HG03342 (cell line): ENCODE measurements at regions not wholly inside any gene's neighbourhood (a gene's known extent, or its start where the extent isn't known, plus 50 kb on each side); places are given as distances from the start of the nearest gene placed in this dataset.

Experiments
- ATAC-seq: cut with Tn5 transposase; IDR thresholded peaks from one replicate; pipeline ENCODE4 v1.9.1; 2021; ENCODE audit warnings: mild to moderate bottlenecking, moderate library complexity; ENCODE audit not compliant: unreplicated experiment

DNA sequence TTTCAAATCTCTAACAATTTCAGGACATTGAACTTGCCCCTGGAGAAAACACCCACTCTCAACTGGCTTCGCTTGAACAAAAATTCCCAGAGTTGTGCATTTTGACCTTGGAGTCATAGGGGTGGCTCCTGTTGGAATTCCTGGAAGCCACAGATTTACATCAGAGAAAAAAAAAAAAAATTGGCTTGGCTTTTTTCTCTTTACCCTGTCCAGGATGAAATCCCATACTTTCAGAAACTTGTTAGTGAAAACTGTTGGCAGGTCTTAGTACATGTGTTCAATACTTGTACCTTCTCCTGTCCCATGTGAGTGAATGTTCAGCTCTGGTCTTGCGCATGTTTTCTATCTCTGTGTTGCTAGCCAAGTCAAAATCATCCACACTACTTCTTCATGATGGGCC lies 228.8 kb downstream of the TGFB2 start:
- no peak for ATAC-seq

DNA sequence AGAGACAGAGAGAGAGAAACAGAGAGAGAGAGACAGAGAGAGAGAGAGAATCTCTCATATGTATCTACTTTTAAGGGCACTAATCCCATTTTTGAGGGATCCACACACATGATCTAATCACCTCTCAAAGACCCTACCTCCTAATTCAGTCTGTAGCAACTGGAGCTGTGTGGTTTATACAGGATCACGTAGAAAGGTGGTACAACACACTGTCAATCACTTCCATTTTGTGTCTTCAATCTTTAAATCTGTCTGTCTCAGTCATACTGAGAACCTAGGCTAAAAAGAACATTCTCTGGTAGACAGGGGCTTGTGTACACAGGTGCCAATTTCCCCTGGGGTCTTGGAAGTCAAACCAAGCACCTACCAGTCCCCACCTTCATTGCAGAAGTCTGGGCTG lies 229.9 kb downstream of the TGFB2 start:
- ATAC-seq: no peak

DNA sequence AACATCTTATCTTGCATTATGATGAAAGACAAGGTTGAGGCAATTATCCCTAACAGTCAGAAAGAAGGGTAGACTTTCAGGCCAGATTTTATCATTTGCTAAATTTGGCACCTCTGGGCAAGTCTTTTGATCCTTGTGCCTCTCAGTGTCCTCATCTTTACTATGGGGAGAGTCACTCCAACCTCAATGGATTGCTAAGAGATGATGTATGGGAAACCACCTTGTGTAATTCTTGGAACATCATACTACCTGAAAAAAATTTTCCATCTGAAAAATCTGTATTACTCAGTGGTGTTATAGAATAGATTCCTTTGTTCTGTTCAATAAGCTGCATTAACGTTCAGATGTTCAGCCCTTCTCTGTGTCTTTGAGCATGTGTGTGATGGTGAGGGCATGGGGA lies 230.7 kb downstream of the TGFB2 start:
- ATAC-seq: no peak

DNA sequence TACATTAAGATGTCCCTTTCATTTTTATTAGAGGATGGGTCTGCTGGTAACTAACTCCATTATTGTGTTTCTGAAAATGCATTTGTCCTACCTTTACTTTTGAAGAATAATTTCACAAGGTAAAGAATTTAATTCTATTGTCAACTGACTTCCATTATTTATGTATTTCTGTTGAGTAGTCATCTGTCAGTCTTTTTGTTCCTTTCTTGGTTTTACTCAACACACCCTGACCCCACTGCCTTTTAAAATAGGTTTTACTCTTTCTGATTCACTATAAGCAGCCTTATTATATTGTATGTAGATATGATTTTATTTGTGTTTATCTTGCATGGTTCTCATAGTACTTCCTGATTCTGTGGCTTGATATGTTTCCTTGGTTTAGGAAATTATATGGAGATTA lies 237.5 kb downstream of the TGFB2 start:
- ATAC-seq: no peak

DNA sequence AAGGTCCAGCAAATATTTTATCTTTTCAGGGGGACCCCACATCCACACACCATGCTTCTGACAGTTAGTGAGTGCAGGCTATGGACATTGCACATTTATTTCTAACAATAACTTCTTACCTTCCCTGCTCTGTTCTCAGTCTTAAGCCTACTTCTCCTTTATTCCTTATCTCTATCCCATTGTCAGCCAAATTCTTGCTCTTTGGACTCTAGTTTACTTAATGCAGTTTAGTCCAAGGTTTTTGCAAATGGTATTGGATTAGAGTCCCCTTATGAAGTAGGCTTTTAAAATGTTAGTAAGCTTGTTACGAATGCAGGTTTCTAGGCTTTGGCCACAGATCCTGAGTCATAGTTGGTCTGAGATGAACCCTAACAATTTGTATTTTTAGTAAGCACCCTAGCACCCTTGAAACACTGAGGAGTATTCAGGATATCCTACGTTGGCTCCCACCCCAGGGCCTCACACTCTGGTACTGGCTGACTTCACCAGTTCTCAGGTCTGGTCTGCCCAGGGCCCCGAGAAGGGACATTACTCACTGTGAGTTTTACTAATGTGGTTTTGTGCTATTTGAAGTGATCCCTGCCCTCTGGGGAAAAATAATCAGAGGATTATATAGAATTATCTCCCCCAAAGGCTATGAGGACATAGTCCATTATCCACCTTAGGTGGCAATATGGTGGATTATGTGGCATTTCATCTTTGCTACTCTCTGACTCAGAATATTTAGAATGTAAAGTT lies 239.5 kb downstream of the TGFB2 start:
- ATAC-seq: no peak

DNA sequence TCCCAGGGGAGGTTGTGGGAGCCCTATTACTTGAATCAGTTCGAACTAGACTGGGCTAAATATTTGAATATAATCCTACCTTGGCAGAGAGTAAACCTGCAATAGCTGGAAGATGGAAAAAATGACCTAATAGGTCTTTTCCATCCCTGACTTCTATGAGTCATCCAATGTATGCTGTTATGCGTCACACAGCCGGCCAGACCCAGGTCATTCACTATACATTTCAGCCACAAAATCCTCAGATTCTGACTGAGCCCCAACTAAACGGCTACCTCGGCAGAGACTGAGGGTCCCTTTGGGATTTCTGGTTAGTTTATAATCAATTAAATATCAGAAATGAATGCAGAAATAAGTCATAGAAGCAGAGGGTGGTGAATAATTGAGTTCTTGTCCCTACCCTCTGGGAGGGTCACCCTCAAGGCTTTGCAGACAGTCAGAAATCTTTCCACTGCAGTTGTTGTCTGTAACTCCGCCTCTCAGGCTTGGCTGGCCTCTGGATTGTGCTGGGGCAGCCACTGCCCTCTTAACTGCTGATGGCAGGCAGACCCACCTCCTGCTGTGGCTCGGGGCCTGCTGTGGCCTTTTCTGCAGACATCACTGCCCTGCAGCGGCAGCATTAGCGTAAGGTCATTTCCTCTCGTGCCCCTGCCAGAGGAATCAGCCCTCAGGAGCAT lies 240.5 kb downstream of the TGFB2 start:
- ATAC-seq: no peak

DNA sequence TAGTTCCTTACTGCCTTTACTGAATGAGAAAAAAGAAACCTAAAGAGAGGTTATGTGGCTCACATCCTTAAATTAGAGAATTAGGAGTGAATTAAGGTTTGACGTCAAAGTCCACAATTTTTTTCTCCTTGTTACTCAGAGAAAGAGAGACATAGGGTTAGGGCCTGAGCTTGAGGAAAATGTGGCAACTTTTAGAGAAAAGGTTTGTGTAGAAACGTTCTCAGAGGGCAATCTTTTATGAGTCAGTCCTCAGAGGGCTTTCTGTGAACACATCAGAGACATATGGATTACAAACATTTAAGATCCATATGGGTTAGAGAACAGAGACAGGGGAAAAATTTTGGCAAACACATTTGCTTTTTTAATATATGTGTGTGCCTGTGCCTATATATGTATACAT lies 242.8 kb downstream of the TGFB2 start:
- ATAC-seq: no peak

DNA sequence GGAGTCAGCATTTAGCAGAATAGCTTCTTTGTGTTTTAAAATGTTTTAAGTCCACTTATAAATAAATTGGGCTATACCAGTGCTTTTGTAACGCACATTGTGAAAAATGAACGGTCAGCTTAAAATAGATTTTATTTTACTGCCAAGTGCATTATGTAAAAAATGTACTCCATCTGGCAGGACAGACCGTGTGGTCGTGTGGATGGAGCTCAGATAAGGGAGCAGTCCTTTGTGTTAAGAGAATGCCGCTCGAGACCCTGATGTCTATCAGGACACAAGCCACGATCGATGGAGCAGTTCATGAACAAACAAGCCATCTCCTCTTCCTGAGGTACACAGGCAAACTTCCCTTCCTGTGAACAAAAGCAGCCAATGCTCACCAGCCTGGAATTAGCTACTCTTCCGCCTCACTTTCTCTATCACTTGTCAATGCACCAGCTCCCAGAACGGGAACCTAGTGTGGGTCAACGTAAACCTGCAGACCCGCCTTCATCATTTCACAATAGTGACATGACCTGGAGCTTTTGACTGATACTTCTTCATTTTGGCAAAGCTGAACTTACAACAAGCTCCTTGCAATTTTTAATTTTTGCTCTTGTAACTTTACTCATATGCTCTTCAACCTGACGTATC lies 243.5 kb downstream of the TGFB2 start:
- no peak for ATAC-seq

DNA sequence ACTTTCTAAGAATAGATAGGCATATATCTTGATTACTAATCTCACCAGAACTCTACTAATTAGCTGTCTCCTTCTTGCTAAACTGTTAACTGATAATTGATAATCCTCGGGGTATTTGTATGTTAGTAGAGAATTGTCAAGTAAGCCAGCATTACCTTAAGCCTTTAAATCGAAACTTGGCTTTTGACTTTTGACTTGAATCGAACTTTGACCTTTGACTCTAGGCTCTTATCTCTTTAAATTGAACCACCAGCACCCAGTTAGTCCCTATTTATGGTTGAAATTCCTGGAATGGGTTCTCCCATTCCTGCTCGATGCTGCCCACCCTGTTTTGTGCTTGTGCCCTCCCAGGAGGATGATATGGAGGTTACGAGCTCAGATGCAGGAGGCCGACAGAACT lies 244.4 kb downstream of the TGFB2 start:
- no peak for ATAC-seq

DNA sequence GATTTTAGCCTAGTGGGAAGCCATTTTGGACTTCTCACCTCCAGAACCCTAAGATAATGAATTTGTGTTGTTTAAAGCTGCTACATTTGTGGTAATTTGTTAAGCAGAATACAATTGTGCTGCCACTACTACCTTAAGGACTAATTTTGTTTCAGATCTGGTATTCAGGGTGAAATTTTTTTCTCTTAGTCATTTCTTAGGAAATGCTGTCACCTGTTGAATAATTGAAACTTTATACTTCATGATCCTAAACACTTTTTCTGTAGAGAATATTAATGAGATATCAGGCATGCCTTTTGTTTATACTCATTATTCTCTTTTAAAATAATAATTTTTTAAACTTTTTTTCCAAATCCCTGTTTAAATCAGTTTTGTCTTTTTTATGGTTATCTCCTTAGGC lies 246.8 kb downstream of the TGFB2 start:
- ATAC-seq: no peak

DNA sequence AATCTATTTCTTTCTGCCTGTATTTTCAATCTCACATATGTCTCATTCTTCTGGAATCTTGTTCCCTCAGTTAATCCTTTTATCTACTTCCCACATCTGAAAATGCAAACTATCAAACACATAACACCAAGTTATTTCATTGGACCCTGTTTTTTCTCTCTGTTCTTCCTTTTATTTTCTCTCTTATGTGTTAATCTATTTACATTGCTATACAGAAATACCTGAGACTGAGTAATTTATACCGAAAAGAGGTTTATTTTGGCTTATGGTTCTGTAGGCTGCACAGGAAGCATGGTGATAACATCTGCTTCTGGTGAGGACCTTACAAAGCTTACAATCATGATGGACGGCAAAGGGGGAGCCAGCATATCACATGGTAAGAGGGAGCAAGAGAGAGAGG lies 247.6 kb downstream of the TGFB2 start:
- ATAC-seq: no peak

DNA sequence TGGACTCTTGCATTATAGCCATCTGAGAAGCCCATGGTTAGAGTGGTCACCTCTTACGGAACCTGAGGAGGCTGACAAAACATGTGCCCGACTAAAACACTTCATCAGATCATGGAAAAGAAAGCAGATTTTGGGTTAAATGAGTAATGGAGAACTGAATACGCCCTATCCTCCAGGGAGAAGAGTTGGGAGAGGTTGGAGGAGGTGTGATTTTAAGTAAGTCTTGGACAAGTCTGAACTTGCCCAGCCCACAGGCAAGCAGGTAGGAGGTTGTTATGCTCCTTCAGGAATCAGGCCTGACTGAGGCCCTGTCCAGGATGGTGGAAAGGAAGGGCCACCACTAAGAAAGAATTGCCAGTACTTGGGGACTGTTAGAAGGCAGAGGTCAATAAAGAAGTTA lies 255.8 kb downstream of the TGFB2 start:
- no peak for ATAC-seq

DNA sequence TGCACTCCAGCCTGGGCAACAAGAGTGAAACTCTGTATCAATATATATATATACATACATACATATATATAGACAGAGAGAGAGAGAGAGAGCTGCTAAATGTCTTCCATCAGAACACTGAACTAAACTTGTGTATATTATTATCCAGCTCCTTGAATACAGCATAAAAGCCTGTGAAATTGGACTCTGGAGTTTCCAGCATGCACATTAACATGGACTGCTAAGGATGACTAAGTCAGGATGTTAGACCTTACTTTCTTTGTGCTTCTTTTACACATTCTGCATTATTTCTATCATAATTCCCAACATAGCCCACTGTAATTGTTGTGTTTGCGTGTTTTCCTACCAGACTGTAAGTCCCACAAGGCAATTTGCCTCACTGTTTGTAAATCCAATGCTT lies 259.1 kb downstream of the TGFB2 start:
- no peak for ATAC-seq

DNA sequence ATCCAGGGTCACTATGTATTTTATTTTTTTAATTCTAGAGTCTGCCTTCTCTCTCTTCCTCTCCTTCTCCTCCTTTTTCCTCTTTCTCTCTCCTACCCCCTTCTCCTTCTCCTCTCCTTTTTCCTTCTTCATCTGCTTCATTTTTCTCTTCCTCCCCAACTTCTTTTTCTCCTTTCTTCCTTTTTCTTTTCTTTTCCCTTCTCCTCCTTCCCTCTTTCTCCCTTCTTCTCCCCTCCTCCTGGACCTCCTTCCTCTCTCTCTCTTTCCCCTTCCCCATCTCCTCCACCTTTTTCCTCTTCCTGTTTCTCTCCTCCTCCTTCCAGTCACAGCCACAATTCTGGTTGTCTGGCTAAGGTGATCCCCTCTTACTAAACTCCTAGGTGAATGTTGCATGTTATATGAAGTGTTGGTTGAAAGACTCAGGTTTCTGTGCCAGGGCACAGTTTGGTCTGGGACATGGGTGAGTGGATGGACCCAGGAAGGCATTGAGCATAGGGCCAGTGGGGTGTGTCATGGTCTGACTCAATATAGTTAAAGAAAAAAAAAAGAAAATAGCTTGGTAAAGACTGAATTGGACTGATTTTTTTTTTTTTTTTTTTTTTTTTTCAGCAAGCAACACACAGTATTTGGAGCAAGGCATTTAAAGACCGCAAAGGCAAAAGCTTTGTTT lies 266.9 kb downstream of the TGFB2 start:
- no peak for ATAC-seq

DNA sequence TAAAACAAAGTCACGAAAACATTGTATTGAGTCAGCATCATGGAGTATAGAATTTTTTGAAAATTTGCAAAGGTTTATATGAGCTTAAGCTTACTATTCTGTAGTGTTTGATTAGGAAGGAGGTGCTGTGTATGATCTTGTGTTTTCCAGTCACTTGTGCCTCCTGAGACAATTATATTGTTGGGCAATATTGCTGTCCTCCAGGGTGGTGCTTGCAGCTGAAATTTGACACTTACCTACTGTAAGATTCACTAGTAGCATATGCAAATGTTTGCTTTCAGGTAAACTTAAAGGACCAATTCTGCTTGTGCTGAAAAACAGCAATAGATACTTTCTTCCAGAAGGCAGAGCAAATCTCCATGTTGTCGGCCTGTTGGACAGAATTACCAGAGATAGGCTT lies 268.0 kb downstream of the TGFB2 start:
- ATAC-seq: no peak

DNA sequence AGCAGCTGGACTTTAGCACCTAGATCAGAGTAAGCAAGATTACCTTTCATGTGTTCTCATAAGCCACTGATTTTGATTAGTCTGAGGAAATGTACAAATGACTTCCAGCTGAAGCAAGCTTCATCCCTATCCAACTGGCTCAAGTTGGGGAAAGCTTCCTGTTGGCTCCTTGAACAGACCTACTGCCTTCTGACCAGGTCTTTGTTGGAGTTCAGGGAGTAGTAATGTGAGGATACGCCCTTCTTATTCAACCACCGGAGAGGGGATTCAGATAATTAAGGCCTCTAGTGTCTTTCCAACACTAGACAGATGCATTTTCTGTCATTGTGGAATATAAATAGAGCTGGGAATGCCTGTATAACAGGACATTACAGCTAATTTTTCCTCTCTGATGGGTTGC lies 268.9 kb downstream of the TGFB2 start:
- no peak for ATAC-seq

DNA sequence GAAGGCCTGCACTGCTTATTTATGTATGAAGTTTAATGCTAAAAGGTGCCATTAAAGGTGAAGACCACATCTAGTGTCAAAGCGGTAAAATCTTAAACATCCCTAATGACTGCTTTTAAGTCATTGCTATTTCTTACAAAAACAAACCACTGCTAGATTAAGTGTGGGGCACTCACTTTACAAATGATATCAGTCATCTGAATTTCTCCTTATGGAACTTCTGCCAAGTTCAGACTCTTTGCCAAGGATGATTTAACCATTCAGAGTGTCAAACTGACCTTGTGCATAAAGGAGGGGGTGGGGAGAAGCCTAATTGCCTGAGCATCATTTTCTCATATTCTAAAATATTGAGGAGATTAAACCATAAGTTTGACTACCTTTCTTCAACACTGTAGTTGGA lies 271.5 kb downstream of the TGFB2 start:
- ATAC-seq: no peak

DNA sequence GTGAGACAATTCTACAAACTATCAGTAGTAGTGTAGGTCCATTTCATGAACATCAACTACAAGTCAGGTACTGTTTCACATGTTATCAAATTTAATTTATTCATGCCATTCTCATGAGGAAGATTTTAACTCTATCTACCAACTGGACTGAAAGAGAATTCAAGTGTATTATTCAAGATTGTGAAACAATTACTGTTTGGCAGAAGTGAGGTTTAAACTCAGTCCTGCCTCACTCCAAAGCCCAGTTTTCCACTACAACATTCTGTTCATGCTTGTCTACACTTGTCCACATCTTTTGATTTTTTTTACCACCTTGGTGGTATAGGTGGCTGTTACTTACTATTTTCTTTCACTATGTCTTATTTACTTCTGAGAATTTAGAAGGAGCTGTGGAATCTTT lies 272.9 kb downstream of the TGFB2 start:
- no peak for ATAC-seq

DNA sequence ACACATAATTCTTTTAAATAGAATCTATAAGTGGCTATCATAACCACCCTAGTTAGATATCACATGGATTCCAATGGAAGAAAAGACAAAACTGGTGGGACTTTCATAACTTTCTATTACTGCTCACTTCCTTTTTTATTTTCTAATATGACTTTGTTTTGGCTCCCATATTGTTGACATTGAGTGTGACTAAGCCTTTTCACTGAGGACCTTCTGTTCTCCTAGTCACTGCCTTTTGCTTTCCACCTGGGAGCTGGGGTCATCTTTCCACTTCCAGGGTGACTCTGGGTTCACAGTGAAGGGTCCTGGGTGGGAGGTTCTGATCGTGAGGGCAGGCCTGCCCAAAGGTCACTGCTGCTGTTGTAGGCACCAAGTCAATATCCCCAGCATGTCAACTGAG lies 275.8 kb downstream of the TGFB2 start:
- no peak for ATAC-seq

DNA sequence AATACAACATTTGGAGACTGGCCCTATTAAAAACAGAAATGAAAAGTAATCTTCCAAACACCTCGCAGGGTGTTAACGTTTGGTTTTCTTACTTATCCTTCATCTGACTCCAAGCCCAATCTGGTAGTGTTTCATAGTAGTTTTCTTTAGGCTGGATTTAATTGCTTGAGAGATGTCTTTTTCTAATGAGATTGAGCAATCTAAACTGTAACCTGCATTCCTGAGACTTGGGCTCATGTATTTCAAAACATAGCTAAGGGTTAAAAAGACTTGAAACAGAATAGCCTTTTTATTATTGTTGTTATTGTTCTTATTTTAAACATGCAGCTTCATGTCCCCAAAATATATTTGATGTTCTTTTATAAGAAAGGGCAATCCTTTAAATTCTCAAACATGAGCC lies 278.9 kb downstream of the TGFB2 start:
- ATAC-seq: no peak

DNA sequence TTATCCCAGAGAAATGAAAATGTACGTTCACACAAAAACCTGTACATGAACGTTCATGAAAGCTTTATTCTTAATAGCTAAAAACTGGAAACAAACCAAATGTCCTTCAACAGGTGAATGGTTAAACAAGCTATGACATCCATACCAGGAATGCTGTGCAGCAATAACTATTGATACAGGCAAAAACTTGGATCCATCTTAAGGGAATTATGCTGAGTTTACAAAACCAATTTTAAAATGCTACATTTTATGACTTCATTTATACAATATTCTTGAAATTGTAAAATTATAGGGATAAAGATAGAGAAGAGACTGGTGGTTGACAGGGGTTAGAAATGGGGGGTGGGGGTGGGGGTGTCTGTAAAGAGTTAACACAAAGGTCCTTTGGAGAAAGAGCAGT lies 280.3 kb downstream of the TGFB2 start:
- ATAC-seq: no peak
